ENCODE measurements at regions not wholly inside any gene's neighbourhood (a gene's known extent, or its start where the extent isn't known, plus 50 kb on each side); places are given as distances from the start of the nearest gene placed in this dataset.

GRCh38 chr18:51278045-51278649, 80.7 kb upstream of the MEX3C start:
- peak in 1 of 3 experiments; percentile 23 for TF ChIP-seq CTCF (IDR thresholded peaks at IDR 0.05)
- TF ChIP-seq POLR2A (IDR thresholded peaks at IDR 0.05; ENCODE audit: low read depth) = no peak
- TF ChIP-seq EP300 (IDR thresholded peaks at IDR 0.05) = no peak
- no peak for TF ChIP-seq POLR2AphosphoS5 (IDR thresholded peaks at IDR 0.05)

All from esophagus muscularis mucosa (tissue), 4 donors.